ENCODE measurements at regions not wholly inside any gene's neighbourhood (a gene's known extent, or its start where the extent isn't known, plus 50 kb on each side); places are given as distances from the start of the nearest gene placed in this dataset.

DNA sequence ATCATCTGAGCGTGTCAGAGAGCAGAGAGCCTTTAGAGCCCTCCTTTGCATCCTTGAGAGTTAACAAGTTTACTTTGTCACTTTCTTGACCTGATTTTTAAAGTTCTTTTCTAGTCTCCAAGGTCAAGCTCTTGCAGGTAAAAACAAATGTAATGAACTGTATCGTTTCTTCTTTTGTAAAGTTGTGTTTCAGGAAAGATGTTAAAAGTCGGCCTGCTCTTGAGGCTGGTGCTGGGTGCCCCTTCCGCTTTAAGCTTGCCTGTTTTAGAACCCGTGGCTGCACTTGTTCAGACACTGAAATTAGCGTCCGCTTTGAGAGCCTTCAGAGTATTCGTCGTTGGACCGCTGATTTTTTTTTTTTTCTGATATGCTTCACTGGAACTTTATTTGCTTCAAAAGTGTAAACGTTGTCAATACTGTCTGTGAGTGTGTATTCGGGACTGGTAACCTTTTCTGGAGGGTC lies 52.6 kb upstream of the ULK4 start:
- no peak for TF ChIP-seq ZNF121 (tag by site-specific recombination; IDR thresholded peaks at IDR 0.05)
- TF ChIP-seq, protein P1, sequence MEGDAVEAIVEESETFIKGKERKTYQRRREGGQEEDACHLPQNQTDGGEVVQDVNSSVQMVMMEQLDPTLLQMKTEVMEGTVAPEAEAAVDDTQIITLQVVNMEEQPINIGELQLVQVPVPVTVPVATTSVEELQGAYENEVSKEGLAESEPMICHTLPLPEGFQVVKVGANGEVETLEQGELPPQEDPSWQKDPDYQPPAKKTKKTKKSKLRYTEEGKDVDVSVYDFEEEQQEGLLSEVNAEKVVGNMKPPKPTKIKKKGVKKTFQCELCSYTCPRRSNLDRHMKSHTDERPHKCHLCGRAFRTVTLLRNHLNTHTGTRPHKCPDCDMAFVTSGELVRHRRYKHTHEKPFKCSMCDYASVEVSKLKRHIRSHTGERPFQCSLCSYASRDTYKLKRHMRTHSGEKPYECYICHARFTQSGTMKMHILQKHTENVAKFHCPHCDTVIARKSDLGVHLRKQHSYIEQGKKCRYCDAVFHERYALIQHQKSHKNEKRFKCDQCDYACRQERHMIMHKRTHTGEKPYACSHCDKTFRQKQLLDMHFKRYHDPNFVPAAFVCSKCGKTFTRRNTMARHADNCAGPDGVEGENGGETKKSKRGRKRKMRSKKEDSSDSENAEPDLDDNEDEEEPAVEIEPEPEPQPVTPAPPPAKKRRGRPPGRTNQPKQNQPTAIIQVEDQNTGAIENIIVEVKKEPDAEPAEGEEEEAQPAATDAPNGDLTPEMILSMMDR (tag by site-specific recombination; IDR thresholded peaks at IDR 0.05): no peak
- TF ChIP-seq ZFP41 (tag by site-specific recombination; IDR thresholded peaks at IDR 0.05; ENCODE audit: borderline replicate concordance): no peak
- no peak for TF ChIP-seq ZNF416 (tag by site-specific recombination; IDR thresholded peaks at IDR 0.05)
- no peak for TF ChIP-seq YY1 (tag by site-specific recombination; IDR thresholded peaks at IDR 0.05)
- TF ChIP-seq, protein P2, sequence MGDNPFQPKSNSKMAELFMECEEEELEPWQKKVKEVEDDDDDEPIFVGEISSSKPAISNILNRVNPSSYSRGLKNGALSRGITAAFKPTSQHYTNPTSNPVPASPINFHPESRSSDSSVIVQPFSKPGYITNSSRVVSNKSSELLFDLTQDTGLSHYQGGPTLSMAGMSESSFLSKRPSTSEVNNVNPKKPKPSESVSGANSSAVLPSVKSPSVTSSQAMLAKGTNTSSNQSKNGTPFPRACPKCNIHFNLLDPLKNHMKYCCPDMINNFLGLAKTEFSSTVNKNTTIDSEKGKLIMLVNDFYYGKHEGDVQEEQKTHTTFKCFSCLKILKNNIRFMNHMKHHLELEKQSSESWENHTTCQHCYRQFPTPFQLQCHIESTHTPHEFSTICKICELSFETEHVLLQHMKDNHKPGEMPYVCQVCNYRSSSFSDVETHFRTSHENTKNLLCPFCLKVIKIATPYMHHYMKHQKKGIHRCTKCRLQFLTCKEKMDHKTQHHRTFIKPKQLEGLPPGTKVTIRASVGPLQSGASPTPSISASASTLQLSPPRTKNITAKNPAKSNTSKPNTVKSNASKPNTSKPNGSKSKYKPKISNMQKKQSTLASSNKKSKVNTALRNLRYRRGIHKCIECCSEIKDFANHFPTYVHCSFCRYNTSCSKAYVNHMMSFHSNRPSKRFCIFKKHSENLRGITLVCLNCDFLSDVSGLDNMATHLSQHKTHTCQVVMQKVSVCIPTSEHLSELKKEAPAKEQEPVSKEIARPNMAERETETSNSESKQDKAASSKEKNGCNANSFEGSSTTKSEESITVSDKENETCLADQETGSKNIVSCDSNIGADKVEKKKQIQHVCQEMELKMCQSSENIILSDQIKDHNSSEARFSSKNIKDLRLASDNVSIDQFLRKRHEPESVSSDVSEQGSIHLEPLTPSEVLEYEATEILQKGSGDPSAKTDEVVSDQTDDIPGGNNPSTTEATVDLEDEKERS (tag by site-specific recombination; IDR thresholded peaks at IDR 0.05): no peak
- TF ChIP-seq, protein P3, sequence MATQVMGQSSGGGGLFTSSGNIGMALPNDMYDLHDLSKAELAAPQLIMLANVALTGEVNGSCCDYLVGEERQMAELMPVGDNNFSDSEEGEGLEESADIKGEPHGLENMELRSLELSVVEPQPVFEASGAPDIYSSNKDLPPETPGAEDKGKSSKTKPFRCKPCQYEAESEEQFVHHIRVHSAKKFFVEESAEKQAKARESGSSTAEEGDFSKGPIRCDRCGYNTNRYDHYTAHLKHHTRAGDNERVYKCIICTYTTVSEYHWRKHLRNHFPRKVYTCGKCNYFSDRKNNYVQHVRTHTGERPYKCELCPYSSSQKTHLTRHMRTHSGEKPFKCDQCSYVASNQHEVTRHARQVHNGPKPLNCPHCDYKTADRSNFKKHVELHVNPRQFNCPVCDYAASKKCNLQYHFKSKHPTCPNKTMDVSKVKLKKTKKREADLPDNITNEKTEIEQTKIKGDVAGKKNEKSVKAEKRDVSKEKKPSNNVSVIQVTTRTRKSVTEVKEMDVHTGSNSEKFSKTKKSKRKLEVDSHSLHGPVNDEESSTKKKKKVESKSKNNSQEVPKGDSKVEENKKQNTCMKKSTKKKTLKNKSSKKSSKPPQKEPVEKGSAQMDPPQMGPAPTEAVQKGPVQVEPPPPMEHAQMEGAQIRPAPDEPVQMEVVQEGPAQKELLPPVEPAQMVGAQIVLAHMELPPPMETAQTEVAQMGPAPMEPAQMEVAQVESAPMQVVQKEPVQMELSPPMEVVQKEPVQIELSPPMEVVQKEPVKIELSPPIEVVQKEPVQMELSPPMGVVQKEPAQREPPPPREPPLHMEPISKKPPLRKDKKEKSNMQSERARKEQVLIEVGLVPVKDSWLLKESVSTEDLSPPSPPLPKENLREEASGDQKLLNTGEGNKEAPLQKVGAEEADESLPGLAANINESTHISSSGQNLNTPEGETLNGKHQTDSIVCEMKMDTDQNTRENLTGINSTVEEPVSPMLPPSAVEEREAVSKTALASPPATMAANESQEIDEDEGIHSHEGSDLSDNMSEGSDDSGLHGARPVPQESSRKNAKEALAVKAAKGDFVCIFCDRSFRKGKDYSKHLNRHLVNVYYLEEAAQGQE (tag by site-specific recombination; IDR thresholded peaks at IDR 0.05): no peak
- TF ChIP-seq MZF1 (tag by site-specific recombination; IDR thresholded peaks at IDR 0.05; ENCODE audit: borderline replicate concordance): no peak
- TF ChIP-seq, protein P4, sequence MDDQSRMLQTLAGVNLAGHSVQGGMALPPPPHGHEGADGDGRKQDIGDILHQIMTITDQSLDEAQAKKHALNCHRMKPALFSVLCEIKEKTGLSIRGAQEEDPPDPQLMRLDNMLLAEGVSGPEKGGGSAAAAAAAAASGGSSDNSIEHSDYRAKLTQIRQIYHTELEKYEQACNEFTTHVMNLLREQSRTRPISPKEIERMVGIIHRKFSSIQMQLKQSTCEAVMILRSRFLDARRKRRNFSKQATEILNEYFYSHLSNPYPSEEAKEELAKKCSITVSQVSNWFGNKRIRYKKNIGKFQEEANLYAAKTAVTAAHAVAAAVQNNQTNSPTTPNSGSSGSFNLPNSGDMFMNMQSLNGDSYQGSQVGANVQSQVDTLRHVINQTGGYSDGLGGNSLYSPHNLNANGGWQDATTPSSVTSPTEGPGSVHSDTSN (CRISPR knock-in tag; IDR thresholded peaks at IDR 0.05): no peak
- no peak for TF ChIP-seq OVOL3 (tag by site-specific recombination; IDR thresholded peaks at IDR 0.05)
- TF ChIP-seq TCF7L2 (IDR thresholded peaks at IDR 0.05; ENCODE audit: borderline replicate concordance, low read depth, low read length): no peak
- no peak for TF ChIP-seq ZNF654 (tag by site-specific recombination; IDR thresholded peaks at IDR 0.05; ENCODE audit: low read depth)
- no peak for TF ChIP-seq PRDM1 (tag by site-specific recombination; IDR thresholded peaks at IDR 0.05)
- no peak for TF ChIP-seq ZNF24 (tag by site-specific recombination; IDR thresholded peaks at IDR 0.05)

Measured in HEK293 (cell line).